ENCODE measurements at regions not wholly inside any gene's neighbourhood (a gene's known extent, or its start where the extent isn't known, plus 50 kb on each side); places are given as distances from the start of the nearest gene placed in this dataset.

DNA sequence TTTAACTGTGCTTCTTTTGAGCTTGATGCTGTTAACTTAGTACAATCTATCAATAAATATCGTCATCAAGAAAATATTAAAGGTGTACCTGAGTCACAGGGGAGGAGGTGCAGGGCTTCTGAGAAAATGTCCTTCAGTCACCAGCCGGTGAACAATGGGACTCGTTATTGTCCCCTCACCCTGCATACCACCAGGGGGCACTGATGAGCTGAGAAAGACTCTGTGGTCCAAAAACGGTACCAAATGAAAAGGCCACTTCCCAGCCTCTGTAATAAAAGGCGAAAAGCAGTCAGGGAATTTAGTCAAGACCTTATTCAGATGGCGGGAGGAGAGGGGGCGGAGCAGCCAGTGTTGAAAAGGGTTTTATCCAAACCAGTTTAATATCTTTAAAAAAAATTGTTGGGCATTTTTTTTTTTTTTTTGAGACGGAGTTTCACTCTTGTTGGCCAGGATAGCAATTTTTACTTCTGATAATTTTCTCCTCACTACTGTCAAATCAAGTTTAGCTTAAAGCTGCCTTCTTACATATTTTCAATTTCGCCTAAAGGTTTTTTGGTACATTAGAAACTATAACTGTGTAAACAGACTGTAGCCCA lies 271.9 kb upstream of the ADAMTS16 start:
- no peaks in the 10 kb centered on the region for H3K9me3 ChIP-seq
- no peak for DNase-seq (ENCODE audit: extremely low spot score in 2 of 2)
- no peak overlapping the region for H3K27ac ChIP-seq
- no peaks in the 10 kb centered on the region for H3K4me1 ChIP-seq
- H3K36me3 ChIP-seq = no peaks in the 10 kb centered on the region
- H3K4me3 ChIP-seq = no peak overlapping the region
- TF ChIP-seq POLR2AphosphoS5 (IDR thresholded peaks at IDR 0.05; ENCODE audit: insufficient read depth in 1 of 2, low read depth in 1 of 2) (no peak), POLR2A (IDR thresholded peaks at IDR 0.05) (no peak)
- TF ChIP-seq, protein P1, sequence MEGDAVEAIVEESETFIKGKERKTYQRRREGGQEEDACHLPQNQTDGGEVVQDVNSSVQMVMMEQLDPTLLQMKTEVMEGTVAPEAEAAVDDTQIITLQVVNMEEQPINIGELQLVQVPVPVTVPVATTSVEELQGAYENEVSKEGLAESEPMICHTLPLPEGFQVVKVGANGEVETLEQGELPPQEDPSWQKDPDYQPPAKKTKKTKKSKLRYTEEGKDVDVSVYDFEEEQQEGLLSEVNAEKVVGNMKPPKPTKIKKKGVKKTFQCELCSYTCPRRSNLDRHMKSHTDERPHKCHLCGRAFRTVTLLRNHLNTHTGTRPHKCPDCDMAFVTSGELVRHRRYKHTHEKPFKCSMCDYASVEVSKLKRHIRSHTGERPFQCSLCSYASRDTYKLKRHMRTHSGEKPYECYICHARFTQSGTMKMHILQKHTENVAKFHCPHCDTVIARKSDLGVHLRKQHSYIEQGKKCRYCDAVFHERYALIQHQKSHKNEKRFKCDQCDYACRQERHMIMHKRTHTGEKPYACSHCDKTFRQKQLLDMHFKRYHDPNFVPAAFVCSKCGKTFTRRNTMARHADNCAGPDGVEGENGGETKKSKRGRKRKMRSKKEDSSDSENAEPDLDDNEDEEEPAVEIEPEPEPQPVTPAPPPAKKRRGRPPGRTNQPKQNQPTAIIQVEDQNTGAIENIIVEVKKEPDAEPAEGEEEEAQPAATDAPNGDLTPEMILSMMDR (IDR thresholded peaks at IDR 0.05) = peak; percentile 19 to 44 (median 41)
- intact Hi-C loops (cut with DNase I) = no loop called here
- H3K27me3 ChIP-seq = no peaks in the 10 kb centered on the region

GRCh38 chr5:4873652-4874051 lies 266.5 kb upstream of the ADAMTS16 start:
- Histone ChIP-seq H3K27ac (no peak overlapping the region), H3K27me3 (no peaks in the 10 kb centered on the region), H3K36me3 (no peaks in the 10 kb centered on the region), H3K4me1 (no peaks in the 10 kb centered on the region), H3K4me3 (no peak overlapping the region), H3K9me3 (no peaks in the 10 kb centered on the region)
- no peak for TF ChIP-seq POLR2AphosphoS5 (IDR thresholded peaks at IDR 0.05; ENCODE audit: insufficient read depth in 1 of 2, low read depth in 1 of 2)
- TF ChIP-seq, protein P1 (IDR thresholded peaks at IDR 0.05) = no peak
- no peak for TF ChIP-seq POLR2A (IDR thresholded peaks at IDR 0.05)
- DNase-seq (ENCODE audit: extremely low spot score in 2 of 2) = no peak
- intact Hi-C loops (cut with DNase I) = no loop called here

- DNase-seq (ENCODE audit: extremely low spot score in 2 of 2) = peak in 1 of 2 donors; percentile 70
- intact Hi-C loops (cut with DNase I) = no loop called here
- no peaks in the 10 kb centered on the region for H3K27me3 ChIP-seq
- no peaks in the 10 kb centered on the region for H3K4me1 ChIP-seq
- TF ChIP-seq POLR2AphosphoS5 (IDR thresholded peaks at IDR 0.05; ENCODE audit: insufficient read depth in 1 of 2, low read depth in 1 of 2) (no peak), POLR2A (IDR thresholded peaks at IDR 0.05) (no peak)
- TF ChIP-seq, protein P1 (IDR thresholded peaks at IDR 0.05) = no peak
- no peak overlapping the region for H3K4me3 ChIP-seq
- H3K36me3 ChIP-seq = no peaks in the 10 kb centered on the region
- no peaks in the 10 kb centered on the region for H3K9me3 ChIP-seq
- no peak overlapping the region for H3K27ac ChIP-seq
Measured at GRCh38 chr5:4874097-4874496, 266.0 kb upstream of the ADAMTS16 start.

GRCh38 chr5:4875942-4876341 lies 264.2 kb upstream of the ADAMTS16 start:
- Histone ChIP-seq H3K27me3 (no peaks in the 10 kb centered on the region), H3K9me3 (no peaks in the 10 kb centered on the region), H3K36me3 (no peaks in the 10 kb centered on the region), H3K4me3 (no peak overlapping the region), H3K27ac (no peak overlapping the region), H3K4me1 (no peaks in the 10 kb centered on the region)
- DNase-seq (ENCODE audit: extremely low spot score in 2 of 2) = peak in 1 of 2 donors; percentile 72
- no peak for TF ChIP-seq POLR2AphosphoS5 (IDR thresholded peaks at IDR 0.05; ENCODE audit: insufficient read depth in 1 of 2, low read depth in 1 of 2)
- TF ChIP-seq, protein P1 (IDR thresholded peaks at IDR 0.05) = no peak
- no peak for TF ChIP-seq POLR2A (IDR thresholded peaks at IDR 0.05)
- intact Hi-C loops (cut with DNase I) = loop anchor here (5.0 kb wide), 1 partner anchor 66 kb away; no protein-coding TSS in a partner anchor

DNA sequence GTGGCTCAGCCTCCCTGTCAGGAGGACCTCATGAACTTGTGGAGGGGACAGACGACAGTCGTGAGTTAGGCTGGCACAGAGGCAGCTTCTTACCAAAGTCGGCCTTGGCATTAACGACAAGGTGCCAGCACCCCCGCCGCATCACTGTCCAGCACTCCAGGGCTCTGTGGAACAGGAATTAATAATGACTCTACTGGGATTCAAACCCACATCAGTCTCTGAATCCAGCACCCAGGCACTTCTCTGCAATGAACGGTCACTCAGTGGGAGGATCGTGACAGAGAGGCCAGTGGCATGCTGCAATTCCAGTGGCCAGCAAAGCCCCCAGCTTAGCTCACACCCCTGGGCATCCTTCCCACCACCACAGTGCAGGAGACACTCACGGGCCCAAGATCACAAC lies 263.3 kb upstream of the ADAMTS16 start:
- no peaks in the 10 kb centered on the region for H3K9me3 ChIP-seq
- intact Hi-C loops (cut with DNase I) = loop anchor here (5.0 kb wide), 1 partner anchor 65 kb away; no protein-coding TSS in a partner anchor
- H3K27me3 ChIP-seq = no peaks in the 10 kb centered on the region
- TF ChIP-seq POLR2A (IDR thresholded peaks at IDR 0.05) = no peak
- TF ChIP-seq POLR2AphosphoS5 (IDR thresholded peaks at IDR 0.05; ENCODE audit: insufficient read depth in 1 of 2, low read depth in 1 of 2) = no peak
- TF ChIP-seq, protein P1 (IDR thresholded peaks at IDR 0.05) = no peak
- H3K4me1 ChIP-seq = no peaks in the 10 kb centered on the region
- peak in 1 of 2 donors; percentile 84 for DNase-seq (ENCODE audit: extremely low spot score in 2 of 2)
- H3K27ac ChIP-seq = no peak overlapping the region
- H3K4me3 ChIP-seq = no peak overlapping the region
- no peaks in the 10 kb centered on the region for H3K36me3 ChIP-seq
